ENCODE measurements at regions not wholly inside any gene's neighbourhood (a gene's known extent, or its start where the extent isn't known, plus 50 kb on each side); places are given as distances from the start of the nearest gene placed in this dataset.
"Not testable (repeated sequence)": the region's sequence is repeated elsewhere in the genome, so short reads cannot be mapped to it uniquely, and the experiment has no call there.

- no peak for DNase-seq (ENCODE audit: low spot score)
These were observed 326.7 kb upstream of the GRAMD2B start for GRCh38 chr5:126096442-126097006.

DNA sequence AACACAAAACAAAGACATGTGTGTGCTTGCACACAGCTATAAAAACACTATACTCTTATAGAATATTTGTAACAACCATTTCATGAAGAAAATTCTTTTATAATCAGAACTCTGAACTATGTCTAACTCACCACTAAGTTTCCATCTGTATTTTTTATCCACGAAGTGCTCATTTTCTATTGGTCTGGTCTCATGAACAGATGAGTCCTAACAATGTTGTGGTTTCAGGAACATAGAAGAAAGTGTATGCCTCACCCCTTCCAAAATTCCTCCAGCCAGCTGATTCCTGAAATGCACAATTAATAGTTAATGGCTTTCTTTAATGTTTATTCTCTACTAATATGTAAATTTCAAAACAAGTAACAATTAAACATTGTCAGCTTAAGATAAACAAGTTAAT, 325.3 kb upstream of the GRAMD2B start:
- DNase-seq (ENCODE audit: low spot score) = no peak

GRCh38 chr5:126098330-126099017, 324.7 kb upstream of the GRAMD2B start:
- no peak for DNase-seq (ENCODE audit: low spot score)

- no peak for DNase-seq (ENCODE audit: low spot score)
These were observed 324.1 kb upstream of the GRAMD2B start for GRCh38 chr5:126099077-126099476.

GRCh38 chr5:126100767-126101166, 322.4 kb upstream of the GRAMD2B start:
- DNase-seq (ENCODE audit: low spot score) = no peak

DNA sequence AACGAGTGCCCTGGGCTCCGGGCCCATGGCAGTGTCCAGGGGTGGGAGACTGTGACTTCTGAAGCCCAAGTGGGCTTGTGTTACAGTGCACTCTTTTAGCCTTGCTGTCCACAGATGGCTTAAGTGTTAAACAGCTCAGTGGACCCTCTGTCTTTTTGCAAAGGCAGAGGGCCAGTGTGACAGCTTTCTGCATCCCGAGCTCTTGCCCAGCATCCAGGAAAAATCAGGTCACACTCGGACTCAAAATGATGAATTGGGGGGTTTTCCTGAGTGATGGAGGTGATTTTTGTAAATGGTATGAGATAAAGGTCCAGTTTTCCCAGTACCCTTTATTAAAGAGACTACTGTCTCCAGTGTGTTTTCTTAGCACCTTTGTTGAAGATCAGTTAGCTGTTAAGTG, 321.3 kb upstream of the GRAMD2B start:
- no peak for DNase-seq (ENCODE audit: low spot score)

- DNase-seq (ENCODE audit: low spot score) = no peak
These were observed 320.2 kb upstream of the GRAMD2B start for GRCh38 chr5:126103050-126103449.

DNA sequence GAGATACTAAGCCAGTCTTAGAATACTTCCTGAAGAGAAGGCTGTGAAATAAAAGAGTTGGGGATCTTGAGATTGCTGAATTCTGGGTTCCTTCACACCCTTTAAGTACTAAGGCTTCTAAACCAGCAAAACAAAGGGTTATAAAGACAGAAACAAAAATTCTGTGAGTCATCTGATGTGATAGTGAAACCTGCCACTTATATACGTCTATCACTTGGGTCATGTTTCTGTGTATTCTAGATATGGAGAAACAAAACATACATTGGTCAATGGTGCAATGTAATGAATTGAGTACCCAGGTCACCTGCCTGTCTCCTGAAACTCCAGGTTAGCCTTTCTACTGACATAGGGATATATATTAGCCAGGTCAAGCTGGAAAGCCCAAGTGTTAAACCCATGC, 319.3 kb upstream of the GRAMD2B start:
- no peak for DNase-seq (ENCODE audit: low spot score)

- no peak for DNase-seq (ENCODE audit: low spot score)
These were observed 318.9 kb upstream of the GRAMD2B start for GRCh38 chr5:126104341-126104740.

GRCh38 chr5:126104951-126105350, 318.3 kb upstream of the GRAMD2B start:
- no peak for DNase-seq (ENCODE audit: low spot score)

DNA sequence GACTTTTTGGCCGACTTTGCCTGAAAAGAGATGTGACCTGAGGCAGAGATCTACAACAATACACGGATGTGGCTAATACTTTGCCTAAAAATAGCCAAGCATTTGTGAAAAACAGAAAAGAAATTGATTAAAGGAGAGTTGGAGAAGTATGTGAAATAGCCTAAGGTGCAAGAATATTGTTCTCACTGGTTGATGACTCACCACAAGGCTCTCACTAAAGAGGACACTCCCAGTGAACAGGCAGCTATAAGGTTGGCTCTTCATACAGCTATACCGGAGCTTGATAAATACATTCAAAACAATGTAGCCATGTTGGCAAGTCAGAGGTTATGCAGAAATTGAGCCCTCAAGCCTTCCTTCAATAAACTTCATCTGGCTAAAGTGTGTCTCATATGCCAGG, 317.2 kb upstream of the GRAMD2B start:
- no peak for DNase-seq (ENCODE audit: low spot score)

- DNase-seq (ENCODE audit: low spot score) = no peak
These were observed 315.8 kb upstream of the GRAMD2B start for GRCh38 chr5:126107381-126107780.

GRCh38 chr5:126108470-126108869, 314.7 kb upstream of the GRAMD2B start:
- DNase-seq (ENCODE audit: low spot score) = no peak

DNA sequence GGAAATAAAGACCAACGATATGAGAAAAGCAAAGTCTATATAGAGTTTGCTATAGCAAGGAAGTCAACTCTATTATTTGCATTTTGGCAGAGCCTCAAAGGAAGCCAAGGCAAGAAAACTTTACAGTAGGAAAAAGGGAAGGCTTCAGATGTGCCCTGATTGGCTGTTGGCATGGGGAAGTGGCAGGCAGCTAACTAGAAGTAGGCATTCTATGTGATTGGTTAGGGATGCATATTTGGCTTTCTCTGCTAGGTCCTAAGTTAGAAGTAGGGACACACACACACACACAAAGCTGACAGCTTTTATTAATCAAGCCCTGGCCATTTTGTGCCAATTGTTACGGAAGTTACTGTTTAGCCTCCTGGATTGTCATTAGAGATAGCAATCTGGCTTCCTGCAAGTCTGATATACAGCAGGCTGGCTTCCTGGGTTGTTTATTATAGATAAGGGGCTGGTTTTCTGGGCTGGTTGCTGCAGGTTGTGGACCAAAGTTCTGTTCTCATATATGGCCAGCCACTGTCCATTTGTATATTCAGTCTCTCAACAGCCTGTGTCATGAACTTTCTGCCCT, 308.1 kb upstream of the GRAMD2B start:
- no peak for DNase-seq (ENCODE audit: low spot score)

DNA sequence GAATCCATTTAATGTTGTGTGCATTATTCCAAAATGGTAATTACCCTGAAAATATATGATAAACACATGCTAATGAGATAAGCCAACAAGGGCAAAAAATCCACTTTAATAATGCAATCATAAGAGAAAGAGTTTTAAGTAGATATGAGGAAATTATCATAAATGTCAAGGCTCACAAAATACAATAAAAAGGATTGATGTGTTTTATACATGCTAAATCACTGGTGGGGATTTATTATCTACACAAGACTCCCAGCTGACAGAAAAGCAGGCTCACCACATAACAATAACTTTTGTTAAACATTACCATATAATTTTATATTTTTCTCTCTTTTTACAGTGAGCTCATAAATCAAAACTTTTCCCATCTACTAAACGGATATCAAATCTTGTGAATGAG, 306.2 kb upstream of the GRAMD2B start:
- no peak for DNase-seq (ENCODE audit: low spot score)

DNA sequence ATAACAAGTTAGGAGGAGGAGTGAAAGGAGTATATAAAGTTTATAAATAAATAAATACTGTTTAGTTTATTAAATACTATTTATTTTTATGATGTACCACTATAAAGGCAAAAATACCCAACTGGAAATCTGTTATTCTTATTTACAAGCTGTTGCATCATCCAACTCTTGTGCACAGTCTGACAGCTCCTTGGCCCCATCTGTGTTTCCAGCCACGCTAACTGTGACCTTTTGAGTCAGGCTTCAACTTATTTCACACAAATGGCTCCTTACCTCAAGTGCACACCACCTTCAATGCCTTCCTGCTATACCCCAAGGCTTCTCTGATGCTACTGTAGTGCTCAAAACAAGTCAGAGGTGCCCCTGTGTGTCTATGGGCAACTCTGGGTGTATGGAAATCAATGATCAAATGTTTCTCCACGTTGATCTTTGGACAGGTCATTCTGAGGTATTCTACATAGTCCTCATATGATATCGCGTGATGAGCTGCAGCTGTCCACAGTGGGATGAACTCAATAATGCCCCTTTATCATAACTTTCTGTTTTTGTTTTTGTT, 303.2 kb upstream of the GRAMD2B start:
- no peak for DNase-seq (ENCODE audit: low spot score)

- DNase-seq (ENCODE audit: low spot score) = no peak
These were observed 302.3 kb upstream of the GRAMD2B start for GRCh38 chr5:126120939-126121338.

DNA sequence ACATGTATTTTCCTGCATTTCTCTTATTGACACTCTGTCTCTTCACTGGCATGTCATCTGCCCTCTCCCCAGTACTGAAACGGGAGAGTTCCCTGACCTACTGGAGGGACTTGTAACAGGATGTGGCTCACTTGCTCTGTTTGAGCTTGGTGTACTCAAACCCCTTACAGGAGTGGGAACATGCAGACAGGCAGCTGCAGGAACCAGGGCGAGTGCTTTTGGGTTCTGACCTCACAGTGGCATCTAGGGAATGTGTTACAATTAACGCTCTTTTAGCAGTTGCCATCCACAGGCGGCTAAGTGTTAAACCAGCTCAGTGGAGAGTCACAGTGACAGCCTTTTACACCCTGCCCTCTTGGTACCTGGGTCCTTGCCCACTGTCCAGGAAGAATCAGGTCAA, 300.3 kb upstream of the GRAMD2B start:
- no peak for DNase-seq (ENCODE audit: low spot score)

- no peak for DNase-seq (ENCODE audit: low spot score)
These were observed 298.4 kb upstream of the GRAMD2B start for GRCh38 chr5:126124706-126125345.

DNA sequence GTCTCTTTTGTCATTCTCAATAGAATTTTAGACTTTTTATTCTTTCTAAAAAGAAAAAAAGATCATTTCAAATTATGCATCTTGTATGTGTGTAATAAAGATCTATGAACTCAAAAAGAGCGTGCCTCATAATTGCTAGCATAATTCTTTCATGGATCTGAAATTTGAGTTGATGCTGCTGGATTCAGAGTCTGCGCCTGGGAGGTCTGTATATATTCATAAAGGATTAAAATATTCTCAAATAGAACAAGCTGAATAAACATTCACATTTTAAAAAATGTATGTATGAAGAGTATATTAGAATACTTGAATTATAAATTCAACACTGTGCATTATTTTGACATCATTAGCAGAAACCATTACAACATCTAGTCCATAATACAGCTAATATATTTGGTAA, 297.8 kb upstream of the GRAMD2B start:
- DNase-seq (ENCODE audit: low spot score) = no peak

DNA sequence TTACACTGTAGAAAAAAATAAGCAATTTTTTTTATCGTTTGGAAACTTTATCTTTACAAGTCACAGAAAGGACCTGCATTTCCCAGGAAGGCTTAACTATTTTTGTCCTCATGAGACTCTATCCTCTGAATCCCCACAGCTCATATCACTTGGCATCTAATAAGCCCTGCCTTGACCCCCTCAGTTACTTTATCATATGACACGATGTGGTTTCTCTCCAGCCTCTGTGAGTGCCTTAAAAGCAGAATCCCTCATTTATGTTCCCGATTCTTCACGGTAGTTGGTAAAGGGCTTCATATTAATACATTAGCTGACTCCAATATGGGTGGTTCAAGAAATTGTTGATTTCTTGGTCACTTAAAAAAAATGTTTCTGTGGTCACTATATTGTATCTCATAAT, 296.6 kb upstream of the GRAMD2B start:
- no peak for DNase-seq (ENCODE audit: low spot score)

DNA sequence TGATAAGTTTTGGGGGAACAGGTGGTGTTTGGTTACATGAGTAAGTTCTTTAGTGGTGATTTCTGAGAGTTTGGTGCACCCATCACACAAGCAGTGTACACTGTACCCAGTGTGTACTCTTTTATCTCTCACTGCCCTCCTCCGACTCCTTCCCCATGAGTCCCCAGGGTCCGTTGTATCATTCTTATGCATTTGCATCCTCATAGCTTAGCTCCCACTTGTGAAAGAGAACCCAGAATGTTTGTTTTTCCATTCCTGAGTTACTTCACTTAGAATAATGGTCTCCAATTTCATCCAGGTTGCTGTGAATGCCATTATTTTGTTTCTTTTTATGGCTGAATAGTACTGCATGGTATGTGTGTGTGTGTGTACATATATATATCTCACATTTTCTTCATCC, 295.8 kb upstream of the GRAMD2B start:
- DNase-seq (ENCODE audit: low spot score) = not testable (repeated sequence)

- no peak for DNase-seq (ENCODE audit: low spot score)
These were observed 293.8 kb upstream of the GRAMD2B start for GRCh38 chr5:126129431-126129830.
